ENCODE measurements at regions not wholly inside any gene's neighbourhood (a gene's known extent, or its start where the extent isn't known, plus 50 kb on each side); places are given as distances from the start of the nearest gene placed in this dataset.

DNA sequence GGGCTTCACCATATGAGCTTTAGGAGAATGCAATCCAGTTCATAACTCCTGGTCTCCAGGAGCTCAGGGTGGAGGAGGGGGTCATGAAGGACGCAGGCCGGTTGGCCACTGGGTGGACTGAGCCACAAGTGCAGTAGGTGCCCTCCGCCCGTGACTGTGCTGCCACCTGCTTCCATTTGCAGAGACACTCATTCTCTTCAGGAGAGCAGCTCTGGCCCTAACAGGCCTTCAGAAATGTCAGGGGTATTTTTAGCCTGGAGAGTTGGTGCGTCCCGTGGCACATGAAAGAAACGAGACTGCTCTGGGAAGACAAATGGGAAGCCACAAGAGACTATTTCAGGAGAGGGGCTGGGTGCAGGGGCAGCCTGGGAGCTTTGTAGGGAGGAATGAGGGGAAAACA is 74.6 kb upstream of the MYL2 start:
- H3K27ac ChIP-seq = no peak overlapping the region
- no peak overlapping the region for H3K4me3 ChIP-seq (ENCODE audit: low read depth, low read length)
- H3K9ac ChIP-seq = no peak overlapping the region
- H3K4me2 ChIP-seq (ENCODE audit: low read length) = no peak overlapping the region
- H3K4me1 ChIP-seq = peaks cover 17% of the 10 kb centered on the region
- TF ChIP-seq, protein P1, sequence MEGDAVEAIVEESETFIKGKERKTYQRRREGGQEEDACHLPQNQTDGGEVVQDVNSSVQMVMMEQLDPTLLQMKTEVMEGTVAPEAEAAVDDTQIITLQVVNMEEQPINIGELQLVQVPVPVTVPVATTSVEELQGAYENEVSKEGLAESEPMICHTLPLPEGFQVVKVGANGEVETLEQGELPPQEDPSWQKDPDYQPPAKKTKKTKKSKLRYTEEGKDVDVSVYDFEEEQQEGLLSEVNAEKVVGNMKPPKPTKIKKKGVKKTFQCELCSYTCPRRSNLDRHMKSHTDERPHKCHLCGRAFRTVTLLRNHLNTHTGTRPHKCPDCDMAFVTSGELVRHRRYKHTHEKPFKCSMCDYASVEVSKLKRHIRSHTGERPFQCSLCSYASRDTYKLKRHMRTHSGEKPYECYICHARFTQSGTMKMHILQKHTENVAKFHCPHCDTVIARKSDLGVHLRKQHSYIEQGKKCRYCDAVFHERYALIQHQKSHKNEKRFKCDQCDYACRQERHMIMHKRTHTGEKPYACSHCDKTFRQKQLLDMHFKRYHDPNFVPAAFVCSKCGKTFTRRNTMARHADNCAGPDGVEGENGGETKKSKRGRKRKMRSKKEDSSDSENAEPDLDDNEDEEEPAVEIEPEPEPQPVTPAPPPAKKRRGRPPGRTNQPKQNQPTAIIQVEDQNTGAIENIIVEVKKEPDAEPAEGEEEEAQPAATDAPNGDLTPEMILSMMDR (IDR thresholded peaks at IDR 0.05) = no peak
- H3K36me3 ChIP-seq (ENCODE audit: control insufficient read depth, insufficient read depth, low read length) = no peaks in the 10 kb centered on the region
- H3K27me3 ChIP-seq (ENCODE audit: control insufficient read depth, insufficient read depth, low read length) = no peaks in the 10 kb centered on the region
- H3K9me3 ChIP-seq (ENCODE audit: control insufficient read depth, low read length) = no peaks in the 10 kb centered on the region
- no peak overlapping the region for H2AFZ ChIP-seq
- no peaks in the 10 kb centered on the region for H3K79me2 ChIP-seq

GRCh38 chr12:110993434-110993833 is 73.1 kb upstream of the MYL2 start:
- no peaks in the 10 kb centered on the region for H3K27me3 ChIP-seq (ENCODE audit: control insufficient read depth, insufficient read depth, low read length)
- peak overlapping the region; percentile 30 for H3K4me2 ChIP-seq (ENCODE audit: low read length)
- no peak overlapping the region for H3K27ac ChIP-seq
- H3K4me1 ChIP-seq = peaks cover 17% of the 10 kb centered on the region
- H3K36me3 ChIP-seq (ENCODE audit: control insufficient read depth, insufficient read depth, low read length) = no peaks in the 10 kb centered on the region
- no peak overlapping the region for H3K4me3 ChIP-seq (ENCODE audit: low read depth, low read length)
- H3K9me3 ChIP-seq (ENCODE audit: control insufficient read depth, low read length) = no peaks in the 10 kb centered on the region
- no peak overlapping the region for H2AFZ ChIP-seq
- TF ChIP-seq, protein P1 (IDR thresholded peaks at IDR 0.05) = no peak
- H3K79me2 ChIP-seq = no peaks in the 10 kb centered on the region
- H3K9ac ChIP-seq = no peak overlapping the region

GRCh38 chr12:110992909-110993308 is 72.5 kb upstream of the MYL2 start:
- Histone ChIP-seq H3K4me3 (ENCODE audit: low read depth, low read length) (no peak overlapping the region), H3K4me2 (ENCODE audit: low read length) (no peak overlapping the region), H3K27ac (no peak overlapping the region), H3K79me2 (no peaks in the 10 kb centered on the region), H3K27me3 (ENCODE audit: control insufficient read depth, insufficient read depth, low read length) (no peaks in the 10 kb centered on the region), H2AFZ (no peak overlapping the region), H3K36me3 (ENCODE audit: control insufficient read depth, insufficient read depth, low read length) (no peaks in the 10 kb centered on the region), H3K9ac (no peak overlapping the region), H3K9me3 (ENCODE audit: control insufficient read depth, low read length) (no peaks in the 10 kb centered on the region), H3K4me1 (peaks cover 17% of the 10 kb centered on the region)
- TF ChIP-seq, protein P1 (IDR thresholded peaks at IDR 0.05) = no peak

DNA sequence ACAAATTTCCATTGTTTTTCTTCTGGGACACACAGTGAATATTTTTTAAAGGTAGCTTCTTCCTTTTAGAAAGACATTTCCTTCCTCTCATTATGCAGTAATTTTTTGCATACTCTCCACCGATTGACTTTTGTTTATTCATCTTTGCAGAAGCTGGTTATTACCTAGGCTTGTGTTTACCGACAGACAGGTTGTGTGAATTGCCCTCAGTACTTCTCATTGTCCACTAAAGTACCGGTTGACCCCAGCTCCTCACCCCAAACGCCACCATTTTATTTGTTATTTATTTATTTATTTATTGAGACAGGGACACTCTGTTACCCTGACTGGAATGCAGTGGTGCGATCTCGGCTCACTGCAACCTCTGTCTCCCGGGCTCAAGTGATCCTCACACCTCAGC is 63.4 kb upstream of the MYL2 start:
- Histone ChIP-seq H3K9ac (no peak overlapping the region), H3K9me3 (ENCODE audit: control insufficient read depth, low read length) (no peaks in the 10 kb centered on the region), H3K27me3 (ENCODE audit: control insufficient read depth, insufficient read depth, low read length) (no peaks in the 10 kb centered on the region), H3K36me3 (ENCODE audit: control insufficient read depth, insufficient read depth, low read length) (no peaks in the 10 kb centered on the region), H3K4me2 (ENCODE audit: low read length) (no peak overlapping the region), H3K4me1 (no peaks in the 10 kb centered on the region), H2AFZ (no peak overlapping the region), H3K27ac (no peak overlapping the region), H3K79me2 (no peaks in the 10 kb centered on the region), H3K4me3 (ENCODE audit: low read depth, low read length) (no peak overlapping the region)
- TF ChIP-seq, protein P1 (IDR thresholded peaks at IDR 0.05) = no peak

- Histone ChIP-seq H3K9ac (no peak overlapping the region), H3K27me3 (ENCODE audit: control insufficient read depth, insufficient read depth, low read length) (no peaks in the 10 kb centered on the region), H3K79me2 (no peaks in the 10 kb centered on the region), H3K27ac (no peak overlapping the region), H3K4me1 (no peaks in the 10 kb centered on the region), H3K9me3 (ENCODE audit: control insufficient read depth, low read length) (no peaks in the 10 kb centered on the region), H2AFZ (no peak overlapping the region), H3K36me3 (ENCODE audit: control insufficient read depth, insufficient read depth, low read length) (no peaks in the 10 kb centered on the region), H3K4me2 (ENCODE audit: low read length) (no peak overlapping the region), H3K4me3 (ENCODE audit: low read depth, low read length) (no peak overlapping the region)
- TF ChIP-seq, protein P1 (IDR thresholded peaks at IDR 0.05) = no peak
These were observed 52.5 kb upstream of the MYL2 start for GRCh38 chr12:110972866-110973265.
